Mammary epithelial cell (primary cell): ENCODE measurements at regions not wholly inside any gene's neighbourhood (a gene's known extent, or its start where the extent isn't known, plus 50 kb on each side); places are given as distances from the start of the nearest gene placed in this dataset.

ENCODE experiments used
- EZH2 ChIP-seq: IDR thresholded peaks from 2 replicates; pipeline ENCODE4 v1.6.1; 2012; ENCODE audit warnings: low read length, inconsistent platforms, borderline replicate concordance
- TF ChIP-seq, protein P1 (sequence below), 2 donors: IDR thresholded peaks in 1 of 2; conservative IDR thresholded peaks in 1 of 2; 2 replicates each; pipeline ENCODE4 v1.5.1; 2011 to 2012; ENCODE audit warnings: inconsistent platforms in 2 of 2, low read length in 2 of 2, mild to moderate bottlenecking in 2 of 2, control low read depth in 1 of 2, low read depth in 1 of 2; ENCODE audit not compliant: insufficient read depth in 1 of 2; ENCODE audit errors: extremely low read depth in 1 of 2

DNA sequence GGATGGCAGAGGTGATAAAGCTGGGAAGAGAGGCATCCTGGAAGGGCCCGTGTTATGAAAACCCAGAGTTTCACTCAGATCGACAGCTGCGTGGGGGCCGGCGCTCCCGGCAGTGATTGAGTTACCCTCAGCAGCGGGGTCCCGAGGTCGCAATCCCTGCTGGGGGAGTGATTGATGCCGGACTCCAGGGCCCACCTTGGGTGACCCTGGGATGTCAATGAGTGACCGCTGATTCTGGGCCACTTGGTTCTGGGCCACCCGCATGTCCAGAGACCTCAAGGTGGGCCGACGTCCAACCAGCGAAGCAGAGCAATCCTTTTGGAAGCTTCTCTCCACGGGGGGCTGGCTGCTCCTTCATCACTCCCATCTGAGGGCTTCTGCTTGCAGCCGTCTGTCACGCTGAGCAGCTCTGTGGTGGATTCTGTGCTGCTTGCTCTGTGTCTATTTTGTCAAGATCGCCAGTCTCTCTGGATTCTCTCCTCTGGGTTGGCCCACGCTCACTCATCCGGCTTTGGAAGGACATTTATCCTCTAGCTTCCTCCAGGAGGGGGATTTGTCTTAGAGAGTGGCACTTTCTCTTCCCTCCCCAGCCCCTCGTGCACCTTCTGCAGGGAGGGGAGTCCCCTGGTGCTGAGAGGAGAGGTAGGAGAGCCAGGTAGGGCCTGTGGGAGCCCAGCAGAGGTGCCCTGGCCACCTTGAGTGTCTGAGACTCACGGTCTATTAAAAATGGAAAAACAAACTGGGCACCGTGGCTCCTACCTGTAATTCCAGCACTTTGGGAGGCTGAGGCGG lies 110.9 kb upstream of the C1orf174 start:
- TF ChIP-seq EZH2, result no peak
- TF ChIP-seq, protein P1, sequence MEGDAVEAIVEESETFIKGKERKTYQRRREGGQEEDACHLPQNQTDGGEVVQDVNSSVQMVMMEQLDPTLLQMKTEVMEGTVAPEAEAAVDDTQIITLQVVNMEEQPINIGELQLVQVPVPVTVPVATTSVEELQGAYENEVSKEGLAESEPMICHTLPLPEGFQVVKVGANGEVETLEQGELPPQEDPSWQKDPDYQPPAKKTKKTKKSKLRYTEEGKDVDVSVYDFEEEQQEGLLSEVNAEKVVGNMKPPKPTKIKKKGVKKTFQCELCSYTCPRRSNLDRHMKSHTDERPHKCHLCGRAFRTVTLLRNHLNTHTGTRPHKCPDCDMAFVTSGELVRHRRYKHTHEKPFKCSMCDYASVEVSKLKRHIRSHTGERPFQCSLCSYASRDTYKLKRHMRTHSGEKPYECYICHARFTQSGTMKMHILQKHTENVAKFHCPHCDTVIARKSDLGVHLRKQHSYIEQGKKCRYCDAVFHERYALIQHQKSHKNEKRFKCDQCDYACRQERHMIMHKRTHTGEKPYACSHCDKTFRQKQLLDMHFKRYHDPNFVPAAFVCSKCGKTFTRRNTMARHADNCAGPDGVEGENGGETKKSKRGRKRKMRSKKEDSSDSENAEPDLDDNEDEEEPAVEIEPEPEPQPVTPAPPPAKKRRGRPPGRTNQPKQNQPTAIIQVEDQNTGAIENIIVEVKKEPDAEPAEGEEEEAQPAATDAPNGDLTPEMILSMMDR (conservative IDR thresholded peaks at IDR 0.05 in 1 of 2, IDR thresholded peaks at IDR 0.05 in 1 of 2; ENCODE audit: extremely low read depth in 1 of 2, insufficient read depth in 1 of 2, low read depth in 1 of 2, low read length in 2 of 2), result no peak
